ENCODE measurements at regions not wholly inside any gene's neighbourhood (a gene's known extent, or its start where the extent isn't known, plus 50 kb on each side); places are given as distances from the start of the nearest gene placed in this dataset.

DNA sequence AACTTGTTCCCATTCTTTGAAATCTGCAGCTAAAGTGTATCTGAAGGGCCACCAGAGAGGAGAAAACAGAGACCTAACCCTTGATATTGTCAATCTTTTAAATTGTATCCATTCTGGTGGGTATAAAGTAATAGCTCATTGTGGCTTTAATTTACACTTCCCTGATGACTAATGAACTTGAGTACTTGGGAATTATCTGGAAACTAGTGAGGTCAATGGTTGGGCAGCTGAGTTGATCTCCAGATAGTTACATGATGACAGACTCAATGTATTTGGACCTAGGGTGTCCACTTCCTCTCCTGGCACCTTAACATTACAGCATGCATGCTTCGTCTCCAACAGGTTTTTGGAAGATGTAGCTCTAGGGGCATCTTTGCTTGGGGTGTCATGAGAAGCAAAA, 195.2 kb downstream of the PDCD6IP start:
- H3K9me3 ChIP-seq (ENCODE audit: insufficient read depth, low read depth, low read length) = peaks cover 13% of the 10 kb centered on the region; the same call in 1 of the 2 replicates
- H3K4me3 ChIP-seq (ENCODE audit: low read length) = no peak overlapping the region
- H3K27ac ChIP-seq (ENCODE audit: low read depth, low read length) = no peak overlapping the region
- H3K4me1 ChIP-seq (ENCODE audit: insufficient read depth, low read length) = no peaks in the 10 kb centered on the region
- no peak overlapping the region for H3K9ac ChIP-seq (ENCODE audit: low read depth, low read length)
- H3K36me3 ChIP-seq (ENCODE audit: insufficient read depth, low read length) = no peaks in the 10 kb centered on the region
- 100% methylated on average over 1 of the region's 1 CpG for WGBS
- no peaks in the 10 kb centered on the region for H3K27me3 ChIP-seq (ENCODE audit: insufficient read depth, low read length)

DNA sequence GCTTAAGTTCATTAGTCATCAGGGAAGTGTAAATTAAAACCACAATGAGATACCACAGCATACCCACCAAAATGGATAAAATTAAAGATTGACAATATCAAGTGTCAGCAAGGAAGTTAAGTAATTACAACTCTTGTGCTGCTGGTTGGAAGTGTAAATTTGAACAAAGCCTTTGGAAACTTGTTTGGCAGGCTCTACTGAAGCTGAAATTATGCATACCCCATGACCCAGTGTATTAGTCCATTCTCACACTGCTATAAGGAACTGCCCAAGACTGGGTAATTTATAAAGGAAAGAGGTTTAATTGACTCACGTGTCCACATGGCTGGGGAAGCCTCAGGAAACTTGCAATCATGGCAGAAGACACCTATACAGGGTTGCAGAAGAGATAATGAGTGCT, 196.1 kb downstream of the PDCD6IP start:
- peaks cover 13% of the 10 kb centered on the region; the same call in 1 of the 2 replicates for H3K9me3 ChIP-seq (ENCODE audit: insufficient read depth, low read depth, low read length)
- no peaks in the 10 kb centered on the region for H3K4me1 ChIP-seq (ENCODE audit: insufficient read depth, low read length)
- H3K27ac ChIP-seq (ENCODE audit: low read depth, low read length) = no peak overlapping the region
- H3K36me3 ChIP-seq (ENCODE audit: insufficient read depth, low read length) = no peaks in the 10 kb centered on the region
- 0% methylated on average over 1 of the region's 1 CpG for WGBS
- H3K4me3 ChIP-seq (ENCODE audit: low read length) = no peak overlapping the region
- H3K9ac ChIP-seq (ENCODE audit: low read depth, low read length) = no peak overlapping the region
- H3K27me3 ChIP-seq (ENCODE audit: insufficient read depth, low read length) = no peaks in the 10 kb centered on the region

- Histone ChIP-seq H3K4me1 (ENCODE audit: insufficient read depth, low read length) (peaks cover 8% of the 10 kb centered on the region; the same call in 1 of the 2 replicates), H3K27ac (ENCODE audit: low read depth, low read length) (no peak overlapping the region), H3K4me3 (ENCODE audit: low read length) (no peak overlapping the region)
Observed at GRCh38 chr3:34000301-34000700, 201.9 kb downstream of the PDCD6IP start.

GRCh38 chr3:34001022-34001421, 202.6 kb downstream of the PDCD6IP start:
- no peak overlapping the region for H3K9ac ChIP-seq (ENCODE audit: low read depth, low read length)
- H3K27ac ChIP-seq (ENCODE audit: low read depth, low read length) = no peak overlapping the region
- no peaks in the 10 kb centered on the region for H3K36me3 ChIP-seq (ENCODE audit: insufficient read depth, low read length)
- WGBS = 79% methylated on average over 3 of the region's 3 CpGs
- H3K4me3 ChIP-seq (ENCODE audit: low read length) = no peak overlapping the region
- H3K9me3 ChIP-seq (ENCODE audit: insufficient read depth, low read depth, low read length) = peaks cover under 1% of the 10 kb centered on the region; the same call in 1 of the 2 replicates
- no peaks in the 10 kb centered on the region for H3K27me3 ChIP-seq (ENCODE audit: insufficient read depth, low read length)
- H3K4me1 ChIP-seq (ENCODE audit: insufficient read depth, low read length) = peaks cover 8% of the 10 kb centered on the region; the same call in 1 of the 2 replicates

More at GRCh38 chr3:34000301-34000700, 201.9 kb downstream of the PDCD6IP start:
- H3K9me3 ChIP-seq (ENCODE audit: insufficient read depth, low read depth, low read length) = peaks cover 5% of the 10 kb centered on the region; the same call in 1 of the 2 replicates
- H3K36me3 ChIP-seq (ENCODE audit: insufficient read depth, low read length) = no peaks in the 10 kb centered on the region
- no peak overlapping the region for H3K9ac ChIP-seq (ENCODE audit: low read depth, low read length)
- H3K27me3 ChIP-seq (ENCODE audit: insufficient read depth, low read length) = no peaks in the 10 kb centered on the region

GRCh38 chr3:34001990-34002389, 203.6 kb downstream of the PDCD6IP start:
- Histone ChIP-seq H3K9me3 (ENCODE audit: insufficient read depth, low read depth, low read length) (no peaks in the 10 kb centered on the region), H3K36me3 (ENCODE audit: insufficient read depth, low read length) (no peaks in the 10 kb centered on the region), H3K4me1 (ENCODE audit: insufficient read depth, low read length) (peaks cover 8% of the 10 kb centered on the region; the same call in 1 of the 2 replicates), H3K27me3 (ENCODE audit: insufficient read depth, low read length) (no peaks in the 10 kb centered on the region), H3K4me3 (ENCODE audit: low read length) (no peak overlapping the region), H3K9ac (ENCODE audit: low read depth, low read length) (no peak overlapping the region), H3K27ac (ENCODE audit: low read depth, low read length) (no peak overlapping the region)
- 96% methylated on average over 1 of the region's 1 CpG for WGBS

- H3K9ac ChIP-seq (ENCODE audit: low read depth, low read length) = no peak overlapping the region
- no peak overlapping the region for H3K27ac ChIP-seq (ENCODE audit: low read depth, low read length)
- peaks cover 8% of the 10 kb centered on the region; the same call in 1 of the 2 replicates for H3K4me1 ChIP-seq (ENCODE audit: insufficient read depth, low read length)
- no peaks in the 10 kb centered on the region for H3K36me3 ChIP-seq (ENCODE audit: insufficient read depth, low read length)
- no peaks in the 10 kb centered on the region for H3K27me3 ChIP-seq (ENCODE audit: insufficient read depth, low read length)
- H3K4me3 ChIP-seq (ENCODE audit: low read length) = no peak overlapping the region
- 95% methylated on average over 2 of the region's 3 CpGs for WGBS
- no peaks in the 10 kb centered on the region for H3K9me3 ChIP-seq (ENCODE audit: insufficient read depth, low read depth, low read length)
Observed at GRCh38 chr3:34002569-34003100, 204.2 kb downstream of the PDCD6IP start.

GRCh38 chr3:34005886-34006285, 207.5 kb downstream of the PDCD6IP start:
- no peak overlapping the region for H3K9ac ChIP-seq (ENCODE audit: low read depth, low read length)
- H3K4me1 ChIP-seq (ENCODE audit: insufficient read depth, low read length) = peaks cover 27% of the 10 kb centered on the region
- WGBS = 100% methylated on average over 1 of the region's 1 CpG
- H3K27ac ChIP-seq (ENCODE audit: low read depth, low read length) = no peak overlapping the region
- H3K9me3 ChIP-seq (ENCODE audit: insufficient read depth, low read depth, low read length) = no peaks in the 10 kb centered on the region
- H3K4me3 ChIP-seq (ENCODE audit: low read length) = no peak overlapping the region
- H3K36me3 ChIP-seq (ENCODE audit: insufficient read depth, low read length) = no peaks in the 10 kb centered on the region
- no peaks in the 10 kb centered on the region for H3K27me3 ChIP-seq (ENCODE audit: insufficient read depth, low read length)

- Histone ChIP-seq H3K27me3 (ENCODE audit: insufficient read depth, low read length) (no peaks in the 10 kb centered on the region), H3K9me3 (ENCODE audit: insufficient read depth, low read depth, low read length) (no peaks in the 10 kb centered on the region), H3K36me3 (ENCODE audit: insufficient read depth, low read length) (no peaks in the 10 kb centered on the region), H3K4me3 (ENCODE audit: low read length) (no peak overlapping the region), H3K27ac (ENCODE audit: low read depth, low read length) (peak overlapping the region; percentile 3; the same call in 1 of the 2 replicates), H3K9ac (ENCODE audit: low read depth, low read length) (no peak overlapping the region), H3K4me1 (ENCODE audit: insufficient read depth, low read length) (peaks cover 45% of the 10 kb centered on the region)
- 53% methylated on average over 1 of the region's 1 CpG for WGBS
Observed at GRCh38 chr3:34008191-34008590, 209.8 kb downstream of the PDCD6IP start.

- H3K36me3 ChIP-seq (ENCODE audit: insufficient read depth, low read length) = no peaks in the 10 kb centered on the region
- WGBS = 62% methylated on average over 2 of the region's 2 CpGs
- no peaks in the 10 kb centered on the region for H3K9me3 ChIP-seq (ENCODE audit: insufficient read depth, low read depth, low read length)
- H3K9ac ChIP-seq (ENCODE audit: low read depth, low read length) = no peak overlapping the region
- H3K4me1 ChIP-seq (ENCODE audit: insufficient read depth, low read length) = peaks cover 39% of the 10 kb centered on the region
- no peaks in the 10 kb centered on the region for H3K27me3 ChIP-seq (ENCODE audit: insufficient read depth, low read length)
- peak overlapping the region; percentile 47 for H3K27ac ChIP-seq (ENCODE audit: low read depth, low read length)
- H3K4me3 ChIP-seq (ENCODE audit: low read length) = no peak overlapping the region
Observed at GRCh38 chr3:34008836-34009809, 210.7 kb downstream of the PDCD6IP start.

- H3K36me3 ChIP-seq (ENCODE audit: insufficient read depth, low read length) = no peaks in the 10 kb centered on the region
- H3K9me3 ChIP-seq (ENCODE audit: insufficient read depth, low read depth, low read length) = no peaks in the 10 kb centered on the region
- no peak overlapping the region for H3K9ac ChIP-seq (ENCODE audit: low read depth, low read length)
- peak overlapping the region; percentile 39; the same call in 1 of the 2 replicates for H3K27ac ChIP-seq (ENCODE audit: low read depth, low read length)
- peaks cover 39% of the 10 kb centered on the region for H3K4me1 ChIP-seq (ENCODE audit: insufficient read depth, low read length)
- H3K4me3 ChIP-seq (ENCODE audit: low read length) = no peak overlapping the region
- whole genome bisulfite sequencing = 87% methylated on average over 3 of the region's 3 CpGs
- no peaks in the 10 kb centered on the region for H3K27me3 ChIP-seq (ENCODE audit: insufficient read depth, low read length)
Observed at GRCh38 chr3:34011171-34012101, 213.0 kb downstream of the PDCD6IP start.

Data from HUES64 (cell line).